Activated CD4-positive, alpha-beta memory T cell treated with anti-CD3 and anti-CD28 coated beads, Interleukin-2, amount 10 ng/mL, durations not matched to agents 7 days and 5 days (primary cell): ENCODE measurements at regions not wholly inside any gene's neighbourhood (a gene's known extent, or its start where the extent isn't known, plus 50 kb on each side); places are given as distances from the start of the nearest gene placed in this dataset.

ENCODE experiments used
- CTCF ChIA-PET: fragments of 350-600 bp; sonication (Branson Sonifier 250); formaldehyde crosslinking; loops from one replicate; lab custom pipeline; 2021; ENCODE audit warnings: antibody characterized with exemption, inconsistent platforms; lab: Charles Lee
- POLR2A ChIA-PET: fragments of 350-600 bp; sonication (Branson Sonifier 250); formaldehyde crosslinking; loops from one replicate; lab custom pipeline; 2021; ENCODE audit warnings: antibody characterized with exemption; lab: Charles Lee
- DNase-seq: peaks from one replicate; pipeline ENCODE4 v3.0.0-alpha.2; 2020
- H3K27ac Mint-ChIP-seq: one replicate; pipeline ENCODE4 v1.8.0; 2021; ENCODE audit warnings: mild to moderate bottlenecking, mixed read lengths
- H3K27me3 Mint-ChIP-seq: one replicate; pipeline ENCODE4 v1.8.0; 2021; ENCODE audit warnings: mixed read lengths
- H3K36me3 Mint-ChIP-seq: one replicate; pipeline ENCODE4 v1.8.0; 2021; ENCODE audit warnings: low read depth, mixed read lengths
- H3K4me1 Mint-ChIP-seq: one replicate; pipeline ENCODE4 v1.8.0; 2021; ENCODE audit warnings: mixed read lengths
- H3K4me3 Mint-ChIP-seq: one replicate; pipeline ENCODE4 v1.8.0; 2021; ENCODE audit warnings: mild to moderate bottlenecking, mixed read lengths
- H3K9me3 Mint-ChIP-seq: one replicate; pipeline ENCODE4 v1.8.0; 2021; ENCODE audit warnings: mixed read lengths

DNA sequence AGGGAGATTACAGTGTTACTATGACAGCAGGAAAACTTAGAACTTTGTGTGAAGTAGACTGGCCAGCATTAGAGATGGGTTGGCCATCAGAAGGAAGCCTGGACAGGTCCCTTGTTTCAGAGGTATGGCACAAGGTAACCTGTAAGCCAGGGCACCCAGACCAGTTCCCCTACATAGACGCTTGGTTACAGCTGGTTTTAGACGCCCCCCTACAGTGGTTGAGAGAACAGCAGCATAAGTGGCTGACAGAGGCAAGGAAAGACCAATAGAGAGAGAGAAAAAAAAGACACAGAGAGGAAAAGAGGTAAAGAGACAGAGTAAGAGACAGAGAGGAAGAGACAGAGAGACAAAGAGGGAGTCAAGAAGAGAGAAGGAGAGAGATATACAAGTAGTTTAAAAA, 144.5 kb downstream of the GC start:
- CTCF ChIA-PET = no interaction called here
- no peaks in the 10 kb centered on the region for H3K36me3 Mint-ChIP-seq

GRCh38 chr4:71635139-71635748, 148.6 kb downstream of the GC start:
- Mint-ChIP-seq H3K36me3 (no peaks in the 10 kb centered on the region), H3K4me3 (no peak overlapping the region), H3K27ac (no peak overlapping the region), H3K9me3 (peaks cover under 1% of the 10 kb centered on the region), H3K27me3 (no peaks in the 10 kb centered on the region), H3K4me1 (no peaks in the 10 kb centered on the region)
- POLR2A ChIA-PET = no interaction called here
- CTCF ChIA-PET = no interaction called here
- no peak for DNase-seq

More for the DNA sequence above, 144.5 kb downstream of the GC start:
- Mint-ChIP-seq H3K27me3 (no peaks in the 10 kb centered on the region), H3K9me3 (peaks cover 2% of the 10 kb centered on the region), H3K4me3 (no peak overlapping the region), H3K27ac (no peak overlapping the region), H3K4me1 (no peaks in the 10 kb centered on the region)
- no peak for DNase-seq
- POLR2A ChIA-PET = no interaction called here

DNA sequence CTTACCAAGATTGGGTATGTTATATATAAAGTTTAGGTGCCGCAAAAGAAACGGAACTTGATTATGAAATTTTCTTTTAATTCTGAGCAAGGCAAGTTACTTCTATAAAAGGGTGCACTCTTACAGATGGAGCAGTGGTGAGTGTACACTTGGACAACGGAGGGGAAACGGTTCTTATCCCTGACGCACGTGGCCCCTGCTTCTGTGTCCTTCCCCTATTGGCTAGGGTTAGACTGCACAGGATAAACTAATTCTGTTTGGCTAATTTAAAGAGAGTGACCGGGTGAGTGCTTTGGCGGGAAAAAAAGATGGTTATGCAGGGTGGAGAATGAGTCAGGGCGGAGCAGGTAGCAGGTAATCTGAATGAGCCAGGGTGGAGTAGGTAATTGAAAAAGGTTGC, 149.5 kb downstream of the GC start:
- no peak overlapping the region for H3K4me3 Mint-ChIP-seq

GRCh38 chr4:71630803-71631202, 153.1 kb downstream of the GC start:
- no peaks in the 10 kb centered on the region for H3K36me3 Mint-ChIP-seq
- H3K4me3 Mint-ChIP-seq = no peak overlapping the region
- H3K9me3 Mint-ChIP-seq = peaks cover 3% of the 10 kb centered on the region
- H3K27ac Mint-ChIP-seq = no peak overlapping the region
- no peaks in the 10 kb centered on the region for H3K4me1 Mint-ChIP-seq
- POLR2A ChIA-PET = no interaction called here
- CTCF ChIA-PET = no interaction called here
- no peaks in the 10 kb centered on the region for H3K27me3 Mint-ChIP-seq
- no peak for DNase-seq

More for the DNA sequence above, 149.5 kb downstream of the GC start:
- Mint-ChIP-seq H3K9me3 (no peaks in the 10 kb centered on the region), H3K36me3 (no peaks in the 10 kb centered on the region), H3K27me3 (no peaks in the 10 kb centered on the region), H3K27ac (no peak overlapping the region), H3K4me1 (no peaks in the 10 kb centered on the region)
- DNase-seq = no peak
- POLR2A ChIA-PET = no interaction called here
- CTCF ChIA-PET = no interaction called here

DNA sequence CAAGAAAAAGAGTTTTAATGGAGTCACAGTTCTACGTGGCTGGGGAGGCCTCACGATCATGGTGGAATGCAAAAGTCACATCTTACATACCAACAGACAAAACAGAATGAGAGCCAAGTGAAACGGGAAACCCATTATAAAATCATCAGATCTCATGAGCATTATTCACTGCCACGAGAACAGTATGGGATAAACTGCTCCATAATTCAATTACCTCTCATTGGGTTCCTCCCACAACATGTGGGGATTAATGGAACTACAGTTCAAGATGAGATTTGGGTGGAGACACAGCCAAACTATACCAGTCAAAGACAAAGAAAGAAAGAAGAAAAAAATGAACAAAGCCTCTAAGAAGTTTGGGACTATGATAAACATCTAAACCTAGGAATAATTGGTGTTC, 158.9 kb downstream of the GC start:
- H3K9me3 Mint-ChIP-seq = peaks cover 6% of the 10 kb centered on the region
- no peaks in the 10 kb centered on the region for H3K36me3 Mint-ChIP-seq
- no peaks in the 10 kb centered on the region for H3K4me1 Mint-ChIP-seq
- no peak overlapping the region for H3K27ac Mint-ChIP-seq
- DNase-seq = no peak
- no peak overlapping the region for H3K4me3 Mint-ChIP-seq
- CTCF ChIA-PET = no interaction called here
- no peaks in the 10 kb centered on the region for H3K27me3 Mint-ChIP-seq
- POLR2A ChIA-PET = no interaction called here
